Psoas muscle (tissue), 7 donors: ENCODE measurements at regions not wholly inside any gene's neighbourhood (a gene's known extent, or its start where the extent isn't known, plus 50 kb on each side); places are given as distances from the start of the nearest gene placed in this dataset.
"Not testable (repeated sequence)": the region's sequence is repeated elsewhere in the genome, so short reads cannot be mapped to it uniquely, and the experiment has no call there.

Experiments used
- ATAC-seq, 4 donors: fragments of 200-7000 bp; cut with Tn5 transposase; one replicate each; pipeline ENCODE4 v1.9.1; 2020; ENCODE audit warnings: moderate library complexity in 3 of 4, mild to moderate bottlenecking in 2 of 4
- DNase-seq, 2 donors: peaks; one replicate each; pipeline ENCODE4 v3.0.0-alpha.2; 2020
- H3K27ac ChIP-seq: fragments of 200-600 bp; one replicate; pipeline ENCODE4 v1.8.0; 2022
- H3K27me3 ChIP-seq, 3 donors: fragments of 200-600 bp in 1 of 3; one replicate each; pipeline versions ENCODE4 v1.6.1 to v1.8.0; 2013 to 2022; ENCODE audit warnings: low read length in 2 of 3, mild to moderate bottlenecking in 2 of 3, moderate library complexity in 1 of 3; ENCODE audit not compliant: insufficient read depth in 3 of 3
- H3K36me3 ChIP-seq, 2 donors: fragments of 200-600 bp in 1 of 2; one replicate each; pipeline versions ENCODE4 v1.6.1 to v1.8.0; 2013 to 2022; ENCODE audit warnings: low read depth in 1 of 2, mild to moderate bottlenecking in 1 of 2, moderate library complexity in 1 of 2; ENCODE audit not compliant: insufficient read depth in 1 of 2
- H3K4me1 ChIP-seq: fragments of 200-600 bp; one replicate; pipeline ENCODE4 v1.8.0; 2022
- H3K4me3 ChIP-seq: fragments of 200-600 bp; one replicate; pipeline ENCODE4 v1.8.0; 2022; ENCODE audit warnings: mild to moderate bottlenecking
- H3K9me3 ChIP-seq: fragments of 200-600 bp; one replicate; pipeline ENCODE4 v1.8.0; 2022
- WGBS, 3 donors: extraction: QIAGEN DNeasy Blood & Tissue Kit; methylation state at CpG; one replicate each; pipeline versions ENCODE4 v1.1.6 to v1.1.7; 2013; 5-methylcytosine and 5-hydroxymethylcytosine counted together
- intact Hi-C, 2 donors: fragments of 100-400 bp; cut with DNase I; formaldehyde crosslinking; loops; one replicate each; pipeline versions ENCODE4 v1.11.0 to v1.14.2; 2022
- TF ChIP-seq, protein P1 (sequence below): fragments of 200-600 bp; IDR thresholded peaks from one replicate; pipeline ENCODE4 v1.8.0; 2022; ENCODE audit warnings: antibody characterized with exemption
- donor health status: healthy with polysubstance abuse.
- donor health status: DM: no; HTN: no; CAD: no; lungs with moderate emphysema.
- donor health status: Bipolar disorder and iron deficiency.
- donor health status: healthy.
- donor health status: DM: yes; HTN: yes; CAD: no.
- donor health status: DM: no; HTN: no; CAD: no.
- donor health status: DM: yes; HTN: yes; CAD: no.

DNA sequence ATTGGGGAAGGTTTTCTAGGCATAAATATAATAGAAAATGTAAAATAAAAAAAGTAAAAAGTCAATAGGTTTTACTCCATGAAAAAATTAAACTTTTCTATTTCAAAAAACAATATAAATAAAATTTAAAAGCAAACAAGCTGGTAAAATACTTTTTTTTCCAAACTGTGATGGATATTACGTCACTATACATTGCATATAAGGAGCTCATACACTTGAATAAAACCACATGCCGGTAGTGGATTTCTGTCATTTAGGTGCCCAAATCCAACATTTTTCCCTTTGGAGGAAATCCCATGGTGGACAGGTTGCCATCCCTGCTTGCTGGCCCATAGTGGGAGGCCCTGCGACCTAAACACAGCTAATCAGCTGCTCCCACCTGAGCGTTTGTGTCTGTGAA, 289.4 kb upstream of the HNRNPA3 start:
- Histone ChIP-seq H3K27me3 (no peaks in the 10 kb centered on the region), H3K9me3 (no peaks in the 10 kb centered on the region), H3K27ac (no peak overlapping the region), H3K4me3 (no peak overlapping the region), H3K4me1 (no peaks in the 10 kb centered on the region), H3K36me3 (no peaks in the 10 kb centered on the region)
- WGBS, 3 donors: 85 to 93% (median 90%) methylated on average over 4 of the region's 4 CpGs
- no peak for DNase-seq
- no peak for ATAC-seq
- TF ChIP-seq, protein P1, sequence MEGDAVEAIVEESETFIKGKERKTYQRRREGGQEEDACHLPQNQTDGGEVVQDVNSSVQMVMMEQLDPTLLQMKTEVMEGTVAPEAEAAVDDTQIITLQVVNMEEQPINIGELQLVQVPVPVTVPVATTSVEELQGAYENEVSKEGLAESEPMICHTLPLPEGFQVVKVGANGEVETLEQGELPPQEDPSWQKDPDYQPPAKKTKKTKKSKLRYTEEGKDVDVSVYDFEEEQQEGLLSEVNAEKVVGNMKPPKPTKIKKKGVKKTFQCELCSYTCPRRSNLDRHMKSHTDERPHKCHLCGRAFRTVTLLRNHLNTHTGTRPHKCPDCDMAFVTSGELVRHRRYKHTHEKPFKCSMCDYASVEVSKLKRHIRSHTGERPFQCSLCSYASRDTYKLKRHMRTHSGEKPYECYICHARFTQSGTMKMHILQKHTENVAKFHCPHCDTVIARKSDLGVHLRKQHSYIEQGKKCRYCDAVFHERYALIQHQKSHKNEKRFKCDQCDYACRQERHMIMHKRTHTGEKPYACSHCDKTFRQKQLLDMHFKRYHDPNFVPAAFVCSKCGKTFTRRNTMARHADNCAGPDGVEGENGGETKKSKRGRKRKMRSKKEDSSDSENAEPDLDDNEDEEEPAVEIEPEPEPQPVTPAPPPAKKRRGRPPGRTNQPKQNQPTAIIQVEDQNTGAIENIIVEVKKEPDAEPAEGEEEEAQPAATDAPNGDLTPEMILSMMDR: no peak
- intact Hi-C loops: no loop called here

DNA sequence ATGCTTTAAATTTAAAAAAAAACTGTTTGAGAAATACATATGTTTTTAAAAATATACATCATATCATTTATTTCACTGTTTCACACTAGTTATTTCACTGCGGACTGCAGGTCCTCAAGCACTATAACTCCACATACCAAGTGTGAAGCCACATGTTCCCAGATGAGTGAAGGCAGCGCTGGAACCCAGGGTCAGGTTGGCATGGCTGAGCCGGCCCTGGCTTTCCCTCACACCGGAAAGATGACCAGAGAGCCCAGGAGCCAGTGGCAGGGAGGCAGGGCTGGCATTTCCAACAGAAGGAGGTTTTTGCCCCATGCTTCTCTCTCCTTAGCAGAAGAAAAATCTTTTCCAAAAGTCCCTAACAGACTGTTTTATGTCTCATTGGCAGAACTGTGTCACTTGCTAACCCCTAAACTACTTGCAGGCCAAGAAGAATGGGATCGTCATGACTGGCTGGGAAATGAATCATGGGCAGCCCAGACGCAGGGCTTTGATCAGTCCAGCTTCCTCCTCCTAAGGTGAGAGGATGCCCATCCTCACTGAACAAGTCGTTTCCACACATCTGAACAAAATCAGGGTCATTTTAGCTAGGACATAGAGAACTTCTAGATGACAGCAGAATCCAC, 287.6 kb upstream of the HNRNPA3 start:
- intact Hi-C loops: no loop called here

DNA sequence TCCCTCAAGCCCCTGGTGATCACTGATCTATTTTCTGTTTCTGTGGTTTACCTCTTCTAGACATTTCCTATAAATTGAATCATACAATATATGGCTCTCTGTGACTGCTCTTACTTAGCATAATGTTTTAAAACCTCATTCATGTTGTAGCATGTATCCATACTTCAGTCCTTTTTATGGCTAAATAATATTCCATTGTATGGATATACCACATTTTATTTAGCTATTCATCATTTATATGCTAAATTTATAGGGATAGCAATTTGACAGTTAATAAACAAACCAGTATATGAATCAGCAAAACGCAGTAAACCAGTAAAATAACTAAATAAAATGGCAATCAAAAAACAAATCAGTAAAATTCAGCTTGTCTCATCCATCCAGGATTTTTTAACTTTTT, 286.1 kb upstream of the HNRNPA3 start:
- no peak for DNase-seq
- Histone ChIP-seq H3K27ac (no peak overlapping the region), H3K9me3 (peaks cover 4% of the 10 kb centered on the region), H3K4me1 (no peaks in the 10 kb centered on the region), H3K36me3 (no peaks in the 10 kb centered on the region), H3K4me3 (no peak overlapping the region), H3K27me3 (no peaks in the 10 kb centered on the region)
- intact Hi-C loops: no loop called here
- 37 to 94% (median 46%) methylated on average over 1 of the region's 1 CpG for WGBS, 3 donors
- no peak for ATAC-seq
- TF ChIP-seq, protein P1: no peak

More for the DNA sequence above, 287.6 kb upstream of the HNRNPA3 start:
- ATAC-seq (no peak), DNase-seq (no peak)
- no peaks in the 10 kb centered on the region for H3K4me1 ChIP-seq
- H3K9me3 ChIP-seq: peaks cover 4% of the 10 kb centered on the region
- H3K4me3 ChIP-seq: no peak overlapping the region
- TF ChIP-seq, protein P1: no peak
- H3K27me3 ChIP-seq: no peaks in the 10 kb centered on the region
- WGBS, 3 donors: 63 to 68% (median 65%) methylated on average over 7 of the region's 7 CpGs
- H3K36me3 ChIP-seq: no peaks in the 10 kb centered on the region
- H3K27ac ChIP-seq: no peak overlapping the region

DNA sequence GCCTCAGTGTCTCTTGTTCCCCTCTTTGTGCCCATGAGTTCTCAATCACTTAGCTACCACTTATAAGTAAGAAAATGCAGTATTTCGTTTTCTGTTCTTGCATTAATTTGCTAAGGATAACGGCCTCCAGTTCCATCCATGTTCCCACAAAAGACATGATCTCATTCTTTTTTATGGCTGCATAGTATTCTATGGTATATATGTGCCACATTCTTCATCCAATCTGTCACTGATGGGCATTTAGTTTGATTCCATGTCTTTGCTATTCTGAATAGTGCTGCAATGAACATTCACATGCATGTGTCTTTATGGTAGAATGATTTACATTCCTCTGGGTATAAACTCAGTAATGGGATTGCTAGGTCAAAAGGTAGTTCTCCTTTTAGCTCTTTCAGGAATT, 283.2 kb upstream of the HNRNPA3 start:
- H3K4me3 ChIP-seq, intact Hi-C loops, H3K9me3 ChIP-seq, H3K4me1 ChIP-seq, DNase-seq, H3K27me3 ChIP-seq, ATAC-seq, H3K36me3 ChIP-seq, H3K27ac ChIP-seq: not testable (repeated sequence)
- 75 to 85% (median 84%) methylated on average over 2 of the region's 2 CpGs for whole genome bisulfite sequencing, 3 donors

DNA sequence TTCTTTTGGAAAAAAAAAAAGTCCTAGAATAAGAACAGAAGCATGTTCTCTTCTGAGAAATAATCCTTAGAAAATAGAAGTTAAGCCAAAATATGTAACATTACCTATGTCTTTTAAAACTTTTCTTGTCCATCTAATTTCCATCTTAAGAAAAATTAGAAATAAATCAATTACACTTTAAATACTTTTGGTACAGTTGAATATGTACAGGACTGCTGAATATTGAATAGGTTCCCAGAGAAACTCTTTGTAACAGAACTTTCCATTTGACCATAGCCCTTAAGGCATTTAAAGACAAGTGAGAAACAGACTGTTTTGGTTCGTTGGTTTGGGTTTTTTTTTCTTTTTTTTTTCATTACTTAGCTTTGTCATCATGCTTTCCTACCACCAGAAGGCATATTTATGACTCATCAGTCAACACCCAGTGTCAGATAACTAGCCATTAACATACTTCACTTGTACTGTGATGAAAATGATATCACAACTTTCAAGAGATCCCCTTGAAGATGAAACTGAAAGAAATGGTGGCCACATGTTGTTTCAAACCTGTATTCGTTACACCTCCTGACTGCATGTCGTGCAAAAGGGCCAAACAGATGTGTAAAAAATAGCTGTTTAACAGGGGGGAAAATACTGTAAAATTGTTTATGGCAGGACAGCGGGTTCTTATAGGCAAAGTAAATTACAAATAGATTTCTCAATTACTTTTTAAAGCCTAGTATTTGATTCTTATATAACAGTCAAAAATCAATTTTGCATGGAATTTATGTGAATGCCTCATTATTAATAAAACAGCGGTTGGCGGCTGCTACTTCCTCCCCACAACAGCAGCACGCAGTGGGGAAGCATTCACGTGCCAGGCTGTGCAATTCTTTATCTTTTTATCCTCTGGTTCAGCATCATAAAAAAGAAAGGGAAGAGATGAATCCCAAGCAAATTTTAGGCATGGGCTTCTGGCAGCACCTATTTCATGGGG, 280.7 kb upstream of the HNRNPA3 start:
- H3K27me3 ChIP-seq: no peaks in the 10 kb centered on the region
- DNase-seq (no peak), ATAC-seq (no peak)
- intact Hi-C loops: no loop called here
- peaks cover 4% of the 10 kb centered on the region for H3K9me3 ChIP-seq
- no peaks in the 10 kb centered on the region for H3K4me1 ChIP-seq
- TF ChIP-seq, protein P1: no peak
- H3K36me3 ChIP-seq: no peaks in the 10 kb centered on the region
- H3K4me3 ChIP-seq: no peak overlapping the region
- H3K27ac ChIP-seq: no peak overlapping the region
- WGBS, 3 donors: 26 to 35% (median 31%) methylated on average over 8 of the region's 8 CpGs
